Neural progenitor cell (in vitro differentiated cells): ENCODE measurements at regions not wholly inside any gene's neighbourhood (a gene's known extent, or its start where the extent isn't known, plus 50 kb on each side); places are given as distances from the start of the nearest gene placed in this dataset.

Experiments
- DNase-seq: peaks from one replicate; pipeline ENCODE4 v3.0.0-alpha.2; 2016; ENCODE audit warnings: low spot score
- H2AFZ ChIP-seq: fragments of 200-600 bp; sonication (generic); replicated peaks from 2 replicates; pipeline ENCODE4 v1.6.1; 2016; ENCODE audit warnings: antibody characterized with exemption
- H3F3A ChIP-seq: fragments of 200-600 bp; sonication (generic); 2 replicates; pipeline ENCODE4 v1.6.1; 2016; ENCODE audit warnings: antibody characterized with exemption, low read depth
- H3K27ac ChIP-seq: fragments of 200-600 bp; sonication (generic); 2 replicates; pipeline ENCODE4 v1.5.1; 2016; ENCODE audit warnings: mild to moderate bottlenecking
- H3K27me3 ChIP-seq: fragments of 200-600 bp; sonication (generic); 2 replicates; pipeline ENCODE4 v1.6.1; 2016; ENCODE audit warnings: mild to moderate bottlenecking, moderate library complexity
- H3K36me3 ChIP-seq: fragments of 200-600 bp; sonication (generic); 2 replicates; pipeline ENCODE4 v1.5.1; 2016
- H3K4me1 ChIP-seq: fragments of 200-600 bp; sonication (generic); 2 replicates; pipeline ENCODE4 v1.6.1; 2016; ENCODE audit warnings: mixed run types
- H3K4me2 ChIP-seq: fragments of 200-600 bp; sonication (generic); 2 replicates; pipeline ENCODE4 v1.6.1; 2016
- H3K4me3 ChIP-seq: fragments of 200-600 bp; sonication (generic); 2 replicates; pipeline ENCODE4 v1.5.1; 2016
- H3K79me2 ChIP-seq: fragments of 200-600 bp; sonication (generic); 2 replicates; pipeline ENCODE4 v1.6.1; 2016; ENCODE audit warnings: low read depth
- H3K9ac ChIP-seq: fragments of 200-600 bp; sonication (generic); 2 replicates; pipeline ENCODE4 v1.6.1; 2016
- H3K9me3 ChIP-seq: fragments of 200-600 bp; sonication (generic); 2 replicates; pipeline ENCODE4 v1.5.1; 2016; ENCODE audit warnings: low read depth
- H4K20me1 ChIP-seq: fragments of 200-600 bp; sonication (generic); 2 replicates; pipeline ENCODE4 v1.6.1; 2016; ENCODE audit warnings: low read depth
- H3K27ac Mint-ChIP-seq: 3 replicates; pipeline ENCODE4 v1.8.0; 2021; ENCODE audit warnings: mixed read lengths
- H3K27me3 Mint-ChIP-seq: 2 replicates; pipeline ENCODE4 v1.8.0; 2022; ENCODE audit warnings: low read depth, mild to moderate bottlenecking, inconsistent platforms, moderate library complexity, mixed read lengths; ENCODE audit not compliant: insufficient read depth
- H3K36me3 Mint-ChIP-seq: 3 replicates; pipeline ENCODE4 v1.8.0; 2021; ENCODE audit warnings: mixed read lengths
- H3K4me1 Mint-ChIP-seq: 3 replicates; pipeline ENCODE4 v1.8.0; 2021; ENCODE audit warnings: mixed read lengths
- H3K4me3 Mint-ChIP-seq: 3 replicates; pipeline ENCODE4 v1.8.0; 2021; ENCODE audit warnings: mild to moderate bottlenecking, moderate library complexity, mixed read lengths
- H3K9me3 Mint-ChIP-seq: 3 replicates; pipeline ENCODE4 v1.8.0; 2020; ENCODE audit warnings: mixed read lengths
- CTCF ChIP-seq: fragments of 200-600 bp; sonication (generic); IDR thresholded peaks from 2 replicates; pipeline ENCODE4 v1.5.1; 2017; ENCODE audit warnings: antibody characterized with exemption, mild to moderate bottlenecking
- EZH2 ChIP-seq: fragments of 200-600 bp; sonication (generic); IDR thresholded peaks from 2 replicates; pipeline ENCODE4 v1.6.1; 2017; ENCODE audit warnings: antibody characterized with exemption, mild to moderate bottlenecking, moderate library complexity
- EZH2phosphoT487 ChIP-seq: fragments of 200-600 bp; sonication (generic); IDR thresholded peaks from 2 replicates; pipeline ENCODE4 v1.6.1; 2017; ENCODE audit warnings: antibody characterized with exemption

DNA sequence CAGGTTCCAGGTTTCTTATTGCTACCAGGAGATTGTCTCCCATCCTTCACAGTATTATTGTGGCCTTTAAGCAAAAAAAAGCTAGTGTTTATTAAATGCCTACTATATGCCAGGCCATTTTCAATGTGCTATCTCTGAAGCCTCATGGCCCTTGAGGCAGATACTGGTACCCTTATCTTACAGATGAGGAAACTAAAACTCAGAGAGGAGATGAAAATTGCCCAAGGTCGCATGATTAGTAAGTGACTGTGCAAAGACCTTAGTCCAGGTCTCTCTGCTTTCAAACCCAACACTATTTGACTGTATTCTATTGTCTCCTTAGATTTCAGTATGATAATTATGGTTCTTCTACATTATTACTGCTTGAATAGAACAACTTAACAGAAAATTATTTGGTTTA, 717.9 kb upstream of the AMOT start:
- H3K4me3 Mint-ChIP-seq, result no peak overlapping the region
- Histone ChIP-seq H3K4me1 (no peaks in the 10 kb centered on the region), H2AFZ (no peak overlapping the region), H3K9me3 (no peaks in the 10 kb centered on the region), H3K4me3 (no peak overlapping the region), H3K79me2 (no peaks in the 10 kb centered on the region), H3K9ac (no peak overlapping the region), H3F3A (no peaks in the 10 kb centered on the region), H3K27me3 (no peaks in the 10 kb centered on the region), H3K27ac (no peak overlapping the region), H4K20me1 (no peaks in the 10 kb centered on the region), H3K4me2 (no peak overlapping the region), H3K36me3 (no peaks in the 10 kb centered on the region)
- peaks cover 5% of the 10 kb centered on the region for H3K9me3 Mint-ChIP-seq
- TF ChIP-seq EZH2phosphoT487 (no peak), CTCF (no peak), EZH2 (no peak)
- H3K36me3 Mint-ChIP-seq, result no peaks in the 10 kb centered on the region
- peaks cover 3% of the 10 kb centered on the region for H3K27me3 Mint-ChIP-seq
- no peak overlapping the region for H3K27ac Mint-ChIP-seq
- no peak for DNase-seq
- H3K4me1 Mint-ChIP-seq, result no peaks in the 10 kb centered on the region

DNA sequence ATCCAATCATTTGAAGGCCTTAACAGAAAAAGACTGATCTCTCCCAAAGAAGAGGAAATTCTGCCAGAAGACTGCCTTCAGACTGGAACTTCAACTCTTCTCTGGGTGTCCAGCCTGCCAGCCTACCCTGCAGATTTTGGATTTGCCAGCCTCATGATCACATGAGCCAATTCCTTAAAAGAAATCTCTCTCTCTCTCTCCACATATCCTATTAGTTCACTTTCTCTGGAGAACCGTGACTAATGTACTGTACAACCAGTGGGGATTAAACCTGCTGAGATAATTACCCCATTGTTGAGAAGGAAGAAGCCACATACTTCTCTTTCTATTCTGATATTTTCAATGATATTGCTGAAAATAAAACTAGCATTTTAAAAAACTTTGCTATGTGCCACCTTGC, 711.3 kb upstream of the AMOT start:
- peak overlapping the region; percentile 8 for H3K4me2 ChIP-seq
- H3K36me3 Mint-ChIP-seq, result no peaks in the 10 kb centered on the region

GRCh38 chrX:113548308-113549015, 707.8 kb upstream of the AMOT start:
- H3K27me3 ChIP-seq, result no peaks in the 10 kb centered on the region
- H2AFZ ChIP-seq, result no peak overlapping the region
- Mint-ChIP-seq H3K27ac (no peak overlapping the region), H3K4me1 (peaks cover 19% of the 10 kb centered on the region), H3K36me3 (peaks cover 2% of the 10 kb centered on the region), H3K4me3 (no peak overlapping the region), H3K9me3 (no peaks in the 10 kb centered on the region), H3K27me3 (no peaks in the 10 kb centered on the region)
- no peaks in the 10 kb centered on the region for H3K79me2 ChIP-seq
- peak; percentile 89 for DNase-seq
- TF ChIP-seq EZH2 (no peak), CTCF (no peak), EZH2phosphoT487 (peak; percentile 52)
- H3K36me3 ChIP-seq, result no peaks in the 10 kb centered on the region
- no peak overlapping the region for H3K9ac ChIP-seq
- H3K27ac ChIP-seq, result no peak overlapping the region
- no peaks in the 10 kb centered on the region for H3K9me3 ChIP-seq
- peaks cover 20% of the 10 kb centered on the region for H3K4me1 ChIP-seq
- peak overlapping the region; percentile 6 for H3K4me2 ChIP-seq
- H3F3A ChIP-seq, result peaks cover 16% of the 10 kb centered on the region
- H4K20me1 ChIP-seq, result no peaks in the 10 kb centered on the region
- no peak overlapping the region for H3K4me3 ChIP-seq

More for the DNA sequence above, 711.3 kb upstream of the AMOT start:
- H3K4me3 Mint-ChIP-seq, result peak overlapping the region; percentile 27
- H3K79me2 ChIP-seq, result no peaks in the 10 kb centered on the region
- no peaks in the 10 kb centered on the region for H3K36me3 ChIP-seq
- no peak overlapping the region for H2AFZ ChIP-seq
- H3F3A ChIP-seq, result peaks cover 16% of the 10 kb centered on the region
- H3K27ac Mint-ChIP-seq, result no peak overlapping the region
- peaks cover 20% of the 10 kb centered on the region for H3K4me1 ChIP-seq
- H3K27me3 ChIP-seq, result no peaks in the 10 kb centered on the region
- peaks cover 5% of the 10 kb centered on the region for H3K9me3 Mint-ChIP-seq
- TF ChIP-seq EZH2 (no peak), EZH2phosphoT487 (peak; percentile 51)
- H3K4me3 ChIP-seq, result no peak overlapping the region
- no peak overlapping the region for H3K27ac ChIP-seq
- no peak overlapping the region for H3K9ac ChIP-seq
- H3K4me1 Mint-ChIP-seq, result peaks cover 19% of the 10 kb centered on the region
- H3K9me3 ChIP-seq, result no peaks in the 10 kb centered on the region
- DNase-seq, result peak; percentile 61
- no peaks in the 10 kb centered on the region for H4K20me1 ChIP-seq
- no peaks in the 10 kb centered on the region for H3K27me3 Mint-ChIP-seq

DNA sequence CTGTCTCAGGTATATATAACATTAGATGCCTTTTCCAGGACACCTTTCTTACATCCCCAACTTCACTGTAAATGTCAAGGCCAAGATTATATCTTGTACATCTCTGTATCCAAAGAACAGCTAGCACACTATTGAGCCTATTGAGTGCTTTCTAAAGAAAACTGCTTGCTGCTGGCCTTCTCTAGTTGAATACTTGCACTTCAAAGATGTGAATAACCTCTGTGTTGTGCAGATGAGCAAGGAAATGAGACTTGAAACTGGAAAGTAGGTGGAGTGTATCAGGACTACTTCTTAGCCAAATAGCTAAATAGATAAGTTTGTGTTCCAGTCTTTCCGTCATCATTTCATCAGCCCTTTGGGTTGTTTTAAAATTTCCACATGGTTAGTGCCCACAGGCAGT, 704.4 kb upstream of the AMOT start:
- peaks cover 5% of the 10 kb centered on the region for H3F3A ChIP-seq
- H3K27me3 ChIP-seq, result no peaks in the 10 kb centered on the region
- no peaks in the 10 kb centered on the region for H3K9me3 Mint-ChIP-seq
- peaks cover 2% of the 10 kb centered on the region for H3K36me3 Mint-ChIP-seq
- H3K27ac ChIP-seq, result no peak overlapping the region
- no peaks in the 10 kb centered on the region for H3K79me2 ChIP-seq
- H3K9me3 ChIP-seq, result no peaks in the 10 kb centered on the region
- no peak overlapping the region for H3K9ac ChIP-seq
- TF ChIP-seq CTCF (no peak), EZH2phosphoT487 (no peak), EZH2 (no peak)
- no peaks in the 10 kb centered on the region for H4K20me1 ChIP-seq
- peaks cover 14% of the 10 kb centered on the region for H3K4me1 ChIP-seq
- H3K27me3 Mint-ChIP-seq, result no peaks in the 10 kb centered on the region
- no peak overlapping the region for H3K4me3 Mint-ChIP-seq
- no peak overlapping the region for H3K27ac Mint-ChIP-seq
- H3K4me1 Mint-ChIP-seq, result peaks cover 7% of the 10 kb centered on the region
- no peak overlapping the region for H3K4me2 ChIP-seq
- H3K36me3 ChIP-seq, result no peaks in the 10 kb centered on the region
- DNase-seq, result no peak
- H3K4me3 ChIP-seq, result no peak overlapping the region
- no peak overlapping the region for H2AFZ ChIP-seq
